H1 (cell line): ENCODE measurements at regions not wholly inside any gene's neighbourhood (a gene's known extent, or its start where the extent isn't known, plus 50 kb on each side); places are given as distances from the start of the nearest gene placed in this dataset.

Experiments
- ASH2L ChIP-seq: fragments of 200-600, 300-600 bp; sonication (generic); IDR thresholded peaks from one replicate; pipeline ENCODE4 v1.7.1; 2017; ENCODE audit warnings: low read length
- CTCF ChIP-seq, 3 experiments: IDR thresholded peaks; 1 replicate in 2 of 3; 2 replicates in 1 of 3; pipeline versions ENCODE4 v1.5.1 to v1.6.1; 2011; ENCODE audit warnings: low read length in 3 of 3, mild to moderate bottlenecking in 3 of 3, inconsistent platforms in 2 of 3, low read depth in 1 of 3, moderate library complexity in 1 of 3; ENCODE audit not compliant: insufficient read depth in 1 of 3; ENCODE audit errors: control extremely low read depth in 1 of 3

GRCh38 chr17:63150490-63150889 lies 184.5 kb downstream of the TANC2 start (continued):
- no peak for TF ChIP-seq CTCF (IDR thresholded peaks at IDR 0.05; ENCODE audit: control extremely low read depth in 1 of 3, insufficient read depth in 1 of 3, low read depth in 1 of 3, low read length in 3 of 3)
- no peak for TF ChIP-seq ASH2L
